ENCODE measurements at regions not wholly inside any gene's neighbourhood (a gene's known extent, or its start where the extent isn't known, plus 50 kb on each side); places are given as distances from the start of the nearest gene placed in this dataset.

GRCh38 chrX:4197971-4198370 lies 484.5 kb upstream of the PRKX start:
- no peak for DNase-seq

GRCh38 chrX:4193500-4194155 lies 480.2 kb upstream of the PRKX start:
- DNase-seq: no peak

- no peak for DNase-seq
Measured at GRCh38 chrX:4186331-4186730, 472.9 kb upstream of the PRKX start.

GRCh38 chrX:4185086-4185485 lies 471.6 kb upstream of the PRKX start:
- no peak for DNase-seq

- DNase-seq: no peak
Measured at GRCh38 chrX:4182408-4182806, 469.0 kb upstream of the PRKX start.

GRCh38 chrX:4181782-4182407 lies 468.4 kb upstream of the PRKX start:
- DNase-seq: no peak

- DNase-seq: no peak
Measured at GRCh38 chrX:4179031-4179430, 465.6 kb upstream of the PRKX start.

GRCh38 chrX:4175221-4175620 lies 461.8 kb upstream of the PRKX start:
- DNase-seq: no peak

- DNase-seq: no peak
Measured at GRCh38 chrX:4173743-4174142, 460.3 kb upstream of the PRKX start.

- DNase-seq: no peak
Measured at GRCh38 chrX:4151798-4152197, 438.3 kb upstream of the PRKX start.

- no peak for DNase-seq
Measured at GRCh38 chrX:4150259-4150658, 436.8 kb upstream of the PRKX start.

- DNase-seq: no peak
Measured at GRCh38 chrX:4129626-4130025, 416.2 kb upstream of the PRKX start.

- no peak for DNase-seq
Measured at GRCh38 chrX:4118666-4119530, 405.4 kb upstream of the PRKX start.

- DNase-seq: no peak
Measured at GRCh38 chrX:4110964-4111363, 397.5 kb upstream of the PRKX start.

- DNase-seq: no peak
Measured at GRCh38 chrX:4094926-4095325, 381.5 kb upstream of the PRKX start.

- DNase-seq: no peak
Measured at GRCh38 chrX:4091046-4091760, 377.8 kb upstream of the PRKX start.

GRCh38 chrX:4059893-4060292 lies 346.4 kb upstream of the PRKX start:
- DNase-seq: no peak

- no peak for DNase-seq
Measured at GRCh38 chrX:4043951-4044350, 330.5 kb upstream of the PRKX start.

GRCh38 chrX:4035874-4036273 lies 322.4 kb upstream of the PRKX start:
- no peak for DNase-seq

GRCh38 chrX:4028151-4028550 lies 314.7 kb upstream of the PRKX start:
- no peak for DNase-seq

GRCh38 chrX:4005281-4005680 lies 291.8 kb upstream of the PRKX start:
- no peak for DNase-seq

- no peak for DNase-seq
Measured at GRCh38 chrX:4004822-4005221, 291.4 kb upstream of the PRKX start.

GRCh38 chrX:3994315-3994714 lies 280.9 kb upstream of the PRKX start:
- DNase-seq: no peak
